GM11168 (cell line): ENCODE measurements at regions not wholly inside any gene's neighbourhood (a gene's known extent, or its start where the extent isn't known, plus 50 kb on each side); places are given as distances from the start of the nearest gene placed in this dataset.
"Not testable (repeated sequence)": the region's sequence is repeated elsewhere in the genome, so short reads cannot be mapped to it uniquely, and the experiment has no call there.

ENCODE experiments used
- in situ Hi-C: fragments of 300-500 bp; cut with MboI; formaldehyde crosslinking; loops from one replicate; pipeline ENCODE4 v1.12.0; 2022; ENCODE audit warnings: low sequenced_read_pairs; ENCODE audit not compliant: unreplicated experiment

- in situ Hi-C loops: not testable (repeated sequence)
These were observed 183.0 kb downstream of the HACE1 start for GRCh38 chr6:104676679-104677078.

- in situ Hi-C loops: not testable (repeated sequence)
These were observed 184.6 kb downstream of the HACE1 start for GRCh38 chr6:104675161-104675560.

GRCh38 chr6:104673078-104673477 is 186.6 kb downstream of the HACE1 start:
- in situ Hi-C loops: not testable (repeated sequence)

- in situ Hi-C loops: not testable (repeated sequence)
These were observed 188.2 kb downstream of the HACE1 start for GRCh38 chr6:104671591-104671891.

GRCh38 chr6:104670834-104671590 is 188.7 kb downstream of the HACE1 start:
- in situ Hi-C loops: not testable (repeated sequence)

- in situ Hi-C loops: no loop called here
These were observed 190.2 kb downstream of the HACE1 start for GRCh38 chr6:104669483-104669882.

GRCh38 chr6:104656235-104656634 is 203.5 kb downstream of the HACE1 start:
- in situ Hi-C loops: no loop called here

GRCh38 chr6:104653781-104654180 is 205.9 kb downstream of the HACE1 start:
- in situ Hi-C loops: no loop called here

- in situ Hi-C loops: no loop called here
These were observed 211.4 kb downstream of the HACE1 start for GRCh38 chr6:104648347-104648746.

GRCh38 chr6:104644848-104645247 is 214.9 kb downstream of the HACE1 start:
- in situ Hi-C loops: no loop called here

- in situ Hi-C loops: no loop called here
These were observed 216.8 kb downstream of the HACE1 start for GRCh38 chr6:104642871-104643270.

- in situ Hi-C loops: no loop called here
These were observed 219.0 kb downstream of the HACE1 start for GRCh38 chr6:104640761-104641160.

- in situ Hi-C loops: no loop called here
These were observed 219.5 kb downstream of the HACE1 start for GRCh38 chr6:104640150-104640700.

GRCh38 chr6:104639668-104640067 is 220.1 kb downstream of the HACE1 start:
- in situ Hi-C loops: no loop called here

GRCh38 chr6:104638841-104639290 is 220.9 kb downstream of the HACE1 start:
- in situ Hi-C loops: no loop called here

- in situ Hi-C loops: no loop called here
These were observed 226.6 kb downstream of the HACE1 start for GRCh38 chr6:104633125-104633524.

GRCh38 chr6:104632588-104632987 is 227.1 kb downstream of the HACE1 start:
- in situ Hi-C loops: no loop called here

GRCh38 chr6:104630955-104631354 is 228.8 kb downstream of the HACE1 start:
- in situ Hi-C loops: no loop called here

- in situ Hi-C loops: no loop called here
These were observed 229.2 kb downstream of the HACE1 start for GRCh38 chr6:104630522-104630921.

- in situ Hi-C loops: no loop called here
These were observed 229.9 kb downstream of the HACE1 start for GRCh38 chr6:104629826-104630225.

GRCh38 chr6:104625536-104625935 is 234.2 kb downstream of the HACE1 start:
- in situ Hi-C loops: no loop called here

GRCh38 chr6:104623052-104623690 is 236.5 kb downstream of the HACE1 start:
- in situ Hi-C loops: no loop called here
